ENCODE measurements at regions not wholly inside any gene's neighbourhood (a gene's known extent, or its start where the extent isn't known, plus 50 kb on each side); places are given as distances from the start of the nearest gene placed in this dataset.
"Not testable (repeated sequence)": the region's sequence is repeated elsewhere in the genome, so short reads cannot be mapped to it uniquely, and the experiment has no call there.

DNA sequence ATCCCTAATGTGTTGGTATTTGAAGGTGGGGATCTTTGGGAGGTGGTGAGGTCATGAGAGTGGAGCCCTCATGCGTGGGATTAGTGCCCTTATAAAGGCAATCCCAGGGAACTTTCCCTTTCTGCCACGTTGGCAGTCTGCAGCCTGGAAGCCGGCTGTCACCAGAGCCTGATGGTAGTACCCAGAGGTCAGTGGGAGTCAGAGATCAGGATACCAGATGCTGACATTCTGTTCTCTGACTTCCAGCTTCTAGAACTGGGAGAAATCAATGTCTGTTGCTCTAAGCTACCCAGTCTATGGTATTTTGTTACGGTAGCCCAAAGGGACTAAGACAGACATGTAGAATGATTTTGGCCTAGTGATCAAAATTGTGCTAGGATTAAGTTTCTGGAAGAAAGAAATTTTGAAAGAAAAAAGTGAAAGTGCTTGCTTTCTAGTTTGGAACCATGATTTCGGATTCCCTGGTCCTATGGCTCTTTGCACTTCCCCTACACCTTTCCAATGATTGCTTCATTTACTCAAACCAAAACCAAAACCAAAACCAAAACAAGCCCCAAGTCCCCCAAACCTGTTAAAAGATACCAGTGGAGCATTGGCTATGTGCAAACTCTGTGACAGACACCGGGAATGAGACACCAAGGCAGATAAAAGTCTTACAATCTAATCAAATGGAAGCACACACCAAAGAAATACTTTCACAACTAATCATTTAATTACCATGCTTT is 173.7 kb upstream of the ZNF217 start:
- Mint-ChIP-seq H3K27me3 (ENCODE audit: unreplicated experiment) (no peaks in the 10 kb centered on the region), H3K4me3 (ENCODE audit: low read depth, unreplicated experiment) (no peak overlapping the region), H3K9me3 (ENCODE audit: low read depth, unreplicated experiment) (no peaks in the 10 kb centered on the region), H3K27ac (ENCODE audit: unreplicated experiment) (no peak overlapping the region), H3K36me3 (ENCODE audit: insufficient read depth, unreplicated experiment) (no peaks in the 10 kb centered on the region), H3K4me1 (ENCODE audit: low read depth, unreplicated experiment) (peaks cover 40% of the 10 kb centered on the region)
- BruUV-seq (replicated peaks), result no TSS peak
- DNase-seq, result no peak
- TF ChIP-seq, protein P1, sequence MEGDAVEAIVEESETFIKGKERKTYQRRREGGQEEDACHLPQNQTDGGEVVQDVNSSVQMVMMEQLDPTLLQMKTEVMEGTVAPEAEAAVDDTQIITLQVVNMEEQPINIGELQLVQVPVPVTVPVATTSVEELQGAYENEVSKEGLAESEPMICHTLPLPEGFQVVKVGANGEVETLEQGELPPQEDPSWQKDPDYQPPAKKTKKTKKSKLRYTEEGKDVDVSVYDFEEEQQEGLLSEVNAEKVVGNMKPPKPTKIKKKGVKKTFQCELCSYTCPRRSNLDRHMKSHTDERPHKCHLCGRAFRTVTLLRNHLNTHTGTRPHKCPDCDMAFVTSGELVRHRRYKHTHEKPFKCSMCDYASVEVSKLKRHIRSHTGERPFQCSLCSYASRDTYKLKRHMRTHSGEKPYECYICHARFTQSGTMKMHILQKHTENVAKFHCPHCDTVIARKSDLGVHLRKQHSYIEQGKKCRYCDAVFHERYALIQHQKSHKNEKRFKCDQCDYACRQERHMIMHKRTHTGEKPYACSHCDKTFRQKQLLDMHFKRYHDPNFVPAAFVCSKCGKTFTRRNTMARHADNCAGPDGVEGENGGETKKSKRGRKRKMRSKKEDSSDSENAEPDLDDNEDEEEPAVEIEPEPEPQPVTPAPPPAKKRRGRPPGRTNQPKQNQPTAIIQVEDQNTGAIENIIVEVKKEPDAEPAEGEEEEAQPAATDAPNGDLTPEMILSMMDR (IDR thresholded peaks at IDR 0.05; ENCODE audit: unreplicated experiment), result no peak
- CTCF ChIA-PET, result no interaction called here
- intact Hi-C loops (cut with micrococcal nuclease; ENCODE audit: unreplicated experiment), result no loop called here

DNA sequence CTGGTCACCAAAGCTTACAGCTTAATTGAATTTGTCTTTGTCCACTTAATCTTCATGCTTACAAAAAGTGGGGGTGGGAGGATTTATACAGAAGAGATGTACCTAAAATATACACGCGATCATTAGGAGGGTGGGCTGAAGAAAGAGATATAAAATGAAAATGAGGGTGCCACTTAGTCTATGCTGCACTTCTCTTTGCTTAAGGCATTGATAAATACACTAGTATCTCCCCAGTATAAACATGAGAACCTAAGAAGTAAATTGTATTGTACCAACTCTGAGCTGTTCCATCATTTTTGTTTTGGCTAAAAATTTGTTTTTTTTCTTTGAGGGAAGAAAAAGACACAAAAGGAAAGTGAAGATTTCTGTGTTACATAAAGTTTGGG is 170.8 kb upstream of the ZNF217 start:
- peaks cover 32% of the 10 kb centered on the region for H3K4me1 Mint-ChIP-seq (ENCODE audit: low read depth, unreplicated experiment)

DNA sequence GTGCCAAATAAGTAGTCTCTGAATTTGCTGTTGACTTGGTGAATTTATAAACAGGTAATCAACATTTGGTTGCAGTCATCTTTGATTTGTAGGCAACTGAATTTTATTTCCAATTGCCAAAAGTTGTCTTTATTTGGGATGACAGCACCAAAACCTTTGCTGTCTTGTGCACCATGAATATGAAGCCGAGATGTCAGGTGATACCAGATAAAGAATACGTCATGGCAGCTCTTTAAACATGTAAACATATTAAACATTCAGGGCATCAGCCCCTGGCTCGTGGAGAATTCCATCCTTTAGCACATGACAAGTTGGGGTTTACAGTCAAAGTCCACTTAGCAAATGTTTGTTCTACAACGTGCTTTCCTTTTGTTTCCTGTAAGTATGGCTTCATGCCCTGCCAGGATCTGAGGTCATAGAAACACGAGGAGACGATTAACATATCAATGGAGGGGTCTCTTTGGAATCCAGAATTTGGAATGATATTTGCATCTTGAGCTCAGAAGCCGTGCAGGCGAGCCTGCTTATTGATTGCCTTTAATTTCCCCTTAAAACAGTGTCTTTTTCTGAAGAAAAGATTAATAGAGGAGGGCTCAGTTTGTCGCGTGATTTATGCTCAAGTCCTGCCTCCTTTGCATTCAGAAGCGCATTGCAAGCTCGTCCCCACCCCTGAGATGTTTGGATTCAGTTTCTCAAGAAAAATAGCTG is 170.2 kb upstream of the ZNF217 start:
- no peaks in the 10 kb centered on the region for H3K9me3 Mint-ChIP-seq (ENCODE audit: low read depth, unreplicated experiment)
- BruUV-seq (replicated peaks), result no TSS peak
- peak overlapping the region; percentile 51 for H3K4me3 Mint-ChIP-seq (ENCODE audit: low read depth, unreplicated experiment)
- intact Hi-C loops (cut with micrococcal nuclease; ENCODE audit: unreplicated experiment), result loop anchor here (1.0 kb wide), 1 partner anchor 24 kb away; no protein-coding TSS in a partner anchor
- H3K27ac Mint-ChIP-seq (ENCODE audit: unreplicated experiment), result peak overlapping the region; percentile 50
- no peaks in the 10 kb centered on the region for H3K27me3 Mint-ChIP-seq (ENCODE audit: unreplicated experiment)
- peak; percentile 54 for DNase-seq
- peaks cover 26% of the 10 kb centered on the region for H3K4me1 Mint-ChIP-seq (ENCODE audit: low read depth, unreplicated experiment)
- TF ChIP-seq, protein P1 (IDR thresholded peaks at IDR 0.05; ENCODE audit: unreplicated experiment), result no peak
- CTCF ChIA-PET, result interaction anchor here (0.7 to 1.6 kb wide), 7 partner anchors 23 to 176 kb away, joined by 3 to 10 read pairs (median 3); no protein-coding TSS in a partner anchor
- no peaks in the 10 kb centered on the region for H3K36me3 Mint-ChIP-seq (ENCODE audit: insufficient read depth, unreplicated experiment)

More for the DNA sequence above, 170.8 kb upstream of the ZNF217 start:
- no TSS peak for BruUV-seq (replicated peaks)
- intact Hi-C loops (cut with micrococcal nuclease; ENCODE audit: unreplicated experiment), result no loop called here
- Mint-ChIP-seq H3K9me3 (ENCODE audit: low read depth, unreplicated experiment) (no peaks in the 10 kb centered on the region), H3K27me3 (ENCODE audit: unreplicated experiment) (no peaks in the 10 kb centered on the region), H3K4me3 (ENCODE audit: low read depth, unreplicated experiment) (peak overlapping the region; percentile 51), H3K27ac (ENCODE audit: unreplicated experiment) (peak overlapping the region; percentile 50), H3K36me3 (ENCODE audit: insufficient read depth, unreplicated experiment) (no peaks in the 10 kb centered on the region)
- DNase-seq, result no peak
- TF ChIP-seq, protein P1 (IDR thresholded peaks at IDR 0.05; ENCODE audit: unreplicated experiment), result no peak
- CTCF ChIA-PET, result interaction anchor here (0.6 to 1.6 kb wide), 8 partner anchors 22 to 175 kb away, joined by 3 to 10 read pairs (median 4); no protein-coding TSS in a partner anchor

DNA sequence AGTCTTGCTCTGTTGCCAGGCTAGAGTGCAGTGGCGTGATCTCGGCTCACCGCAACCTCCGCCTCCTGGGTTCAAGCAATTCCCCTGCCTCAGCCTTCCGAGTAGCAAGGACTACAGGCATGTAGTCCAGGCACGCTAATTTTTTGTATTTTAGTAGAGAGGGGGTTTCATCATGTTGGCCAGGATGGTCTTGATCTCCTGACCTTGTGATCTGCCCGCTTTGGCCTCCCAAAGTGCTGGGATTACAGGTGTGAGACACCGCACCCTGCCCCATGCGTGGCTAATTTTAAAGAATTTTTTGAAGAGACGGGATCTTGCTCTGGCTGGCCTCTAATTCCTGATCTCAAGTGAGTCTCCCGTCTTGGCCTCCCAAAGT is 168.8 kb upstream of the ZNF217 start:
- H3K27me3 Mint-ChIP-seq (ENCODE audit: unreplicated experiment); DNase-seq; H3K4me3 Mint-ChIP-seq (ENCODE audit: low read depth, unreplicated experiment); H3K36me3 Mint-ChIP-seq (ENCODE audit: insufficient read depth, unreplicated experiment); BruUV-seq (replicated peaks); H3K9me3 Mint-ChIP-seq (ENCODE audit: low read depth, unreplicated experiment); intact Hi-C loops (cut with micrococcal nuclease; ENCODE audit: unreplicated experiment); H3K27ac Mint-ChIP-seq (ENCODE audit: unreplicated experiment): not testable (repeated sequence)
- H3K4me1 Mint-ChIP-seq (ENCODE audit: low read depth, unreplicated experiment), result peaks cover 19% of the 10 kb centered on the region
- CTCF ChIA-PET, result interaction anchor here (0.8 kb wide), 1 partner anchor 17 kb away, joined by 3 read pairs; no protein-coding TSS in a partner anchor

Measured in Calu3 (cell line).